Right lobe of liver (tissue), 6 donors: ENCODE measurements at regions not wholly inside any gene's neighbourhood (a gene's known extent, or its start where the extent isn't known, plus 50 kb on each side); places are given as distances from the start of the nearest gene placed in this dataset.

Source experiments
- ATAC-seq, 4 donors: fragments of 200-7000 bp; cut with Tn5 transposase; one replicate each; pipeline ENCODE4 v1.9.1; 2020; ENCODE audit warnings: mild to moderate bottlenecking in 4 of 4, moderate library complexity in 4 of 4
- DNase-seq, 3 donors: peaks; one replicate each; pipeline ENCODE4 v3.0.0-alpha.2; 2020
- H3K27ac ChIP-seq, 3 donors: fragments of 200-600 bp; one replicate each; pipeline ENCODE4 v1.8.0; 2022
- H3K27me3 ChIP-seq, 2 donors: fragments of 200-600 bp; one replicate each; pipeline ENCODE4 v1.8.0; 2022
- H3K36me3 ChIP-seq, 4 donors: fragments of 200-600 bp; sonication (generic) in 1 of 4; one replicate each; pipeline versions ENCODE4 v1.5.1 to v1.8.0; 2017 to 2022; ENCODE audit warnings: control low read depth in 1 of 4
- H3K4me1 ChIP-seq, 4 donors: fragments of 200-600 bp; sonication (generic) in 1 of 4; one replicate each; pipeline versions ENCODE4 v1.5.1 to v1.8.0; 2017 to 2022; ENCODE audit warnings: control low read depth in 1 of 4
- H3K4me3 ChIP-seq, 3 donors: fragments of 200-600 bp; one replicate each; pipeline ENCODE4 v1.8.0; 2022
- H3K9me3 ChIP-seq, 4 donors: fragments of 200-600 bp; sonication (generic) in 1 of 4; one replicate each; pipeline versions ENCODE4 v1.5.1 to v1.8.0; 2017 to 2022; ENCODE audit warnings: control low read depth in 1 of 4
- CTCF ChIP-seq, 4 donors: fragments of 200-600 bp in 3 of 4; fragments of 450-650 bp in 1 of 4; IDR thresholded peaks; one replicate each; pipeline versions ENCODE4 v1.5.1 to v1.8.0; 2016 to 2022; ENCODE audit warnings: antibody characterized with exemption in 4 of 4, mild to moderate bottlenecking in 2 of 4
- POLR2A ChIP-seq: fragments of 450-650 bp; IDR thresholded peaks from one replicate; pipeline ENCODE4 v1.6.1; 2017; ENCODE audit warnings: antibody characterized with exemption, mild to moderate bottlenecking
- WGBS: methylation state at CpG from one replicate; pipeline ENCODE4 v1.1.6; 2018; ENCODE audit warnings: low coverage, low lambda C conversion rate; ENCODE audit not compliant: insufficient coverage; ENCODE audit errors: missing lambda C conversion rate; 5-methylcytosine and 5-hydroxymethylcytosine counted together
- intact Hi-C, 2 donors: fragments of 100-400 bp; cut with DNase I; formaldehyde crosslinking; loops; one replicate each; pipeline versions ENCODE4 v1.11.2 to v1.14.1; 2022
- donor health status: DM: no; HTN: yes; CAD: no.
- donor health status: DM: no; HTN: no; CAD: no.
- donor health status: DM: no; HTN: no; CAD: no.
- donor health status: DM: no; HTN: yes; CAD: no.
- donor health status: DM: no; HTN: yes; CAD: no.

DNA sequence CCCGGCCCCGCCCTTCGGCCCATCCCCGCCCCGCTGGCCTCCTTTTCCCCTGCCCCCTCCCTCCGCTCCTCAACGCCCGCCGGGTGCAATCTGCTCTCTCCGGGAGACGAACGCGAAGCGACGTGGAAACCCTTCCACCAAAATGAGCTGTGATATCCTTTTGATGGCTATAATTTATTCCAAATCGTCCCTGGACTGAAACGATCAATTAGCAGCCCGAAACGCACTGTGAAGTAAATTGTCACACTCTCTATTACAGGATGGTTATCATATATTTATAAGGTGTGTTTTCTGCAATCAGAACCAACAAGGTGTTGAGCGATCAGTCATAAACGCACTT is 134.6 kb upstream of the BARHL2 start:
- H3K27ac ChIP-seq = no peak overlapping the region
- no peak for ATAC-seq
- no peaks in the 10 kb centered on the region for H3K36me3 ChIP-seq

DNA sequence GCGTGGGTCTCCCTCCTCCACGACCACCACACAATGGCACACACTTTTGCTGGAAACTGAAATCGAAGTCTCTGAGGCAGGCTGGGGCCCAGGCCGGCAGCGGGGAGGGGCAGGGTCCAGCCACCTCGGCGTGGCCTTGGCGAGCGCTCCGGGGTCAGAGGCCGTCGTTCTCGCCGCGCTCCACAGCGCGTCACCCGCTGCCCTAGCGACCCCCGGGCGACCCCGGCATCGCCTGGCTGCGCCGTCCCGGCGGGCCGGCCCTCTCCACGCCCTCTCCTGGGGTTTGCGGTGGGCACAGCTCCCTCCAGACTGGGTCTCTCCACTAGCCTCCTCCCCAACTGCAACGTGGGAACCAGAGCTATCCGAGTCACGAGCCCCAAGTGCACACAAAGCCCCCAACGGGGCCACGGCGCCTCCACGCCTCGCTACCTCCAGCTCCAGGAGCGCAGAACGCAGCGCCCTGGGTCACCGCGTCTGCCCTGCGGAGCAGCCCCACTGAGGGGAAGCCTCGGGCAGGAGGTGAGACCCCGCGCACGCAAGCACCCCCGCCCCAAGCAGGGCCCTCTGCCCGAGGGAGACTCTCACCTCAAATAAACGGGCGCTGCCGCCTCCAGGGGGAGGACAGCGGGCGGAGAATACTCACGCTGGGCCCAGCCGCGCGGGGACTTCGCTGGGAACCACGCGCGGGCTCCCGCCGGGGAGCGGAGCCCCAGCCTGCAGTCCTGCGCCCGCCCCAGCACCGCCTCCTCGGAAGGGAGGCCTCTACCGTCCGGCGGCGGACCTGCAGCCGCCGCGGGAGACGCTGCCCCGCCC is 134.0 kb upstream of the BARHL2 start:
- H3K4me3 ChIP-seq = peak overlapping the region; percentile 74 to 91 (median 76)
- WGBS = no CpG with 5 or more reads among the region's 79 CpGs
- H3K9me3 ChIP-seq = no peaks in the 10 kb centered on the region
- intact Hi-C loops = no loop called here
- ATAC-seq (peak; percentile 96 to 98 (median 98)), DNase-seq (peak; percentile 88 to 90 (median 89))
- TF ChIP-seq POLR2A (peak; percentile 34), CTCF (IDR thresholded peaks at IDR 0.05) (peak; percentile 50 to 91 (median 88))
- H3K4me1 ChIP-seq = peaks cover 0 to 5% (median 0%) of the 10 kb centered on the region in 4 donors
- no peaks in the 10 kb centered on the region for H3K27me3 ChIP-seq
- H3K27ac ChIP-seq = peak overlapping the region; percentile 61 to 88 (median 82)
- no peaks in the 10 kb centered on the region for H3K36me3 ChIP-seq

More for the DNA sequence above, 134.6 kb upstream of the BARHL2 start:
- intact Hi-C loops = no loop called here
- Histone ChIP-seq H3K27me3 (no peaks in the 10 kb centered on the region), H3K4me1 (peaks cover 0 to 5% (median 0%) of the 10 kb centered on the region in 4 donors), H3K9me3 (no peaks in the 10 kb centered on the region), H3K4me3 (peak overlapping the region; percentile 74 to 91 (median 76))
- DNase-seq = no peak
- 3% methylated on average over 16 of the region's 21 CpGs for WGBS
- TF ChIP-seq CTCF (IDR thresholded peaks at IDR 0.05) (no peak), POLR2A (no peak)

GRCh38 chr1:90850181-90850897 is 133.2 kb upstream of the BARHL2 start:
- H3K27ac ChIP-seq = peak overlapping the region; percentile 61 to 88 (median 82)
- WGBS = 7% methylated on average over 15 of the region's 19 CpGs
- peak; percentile 27 to 59 (median 47) for ATAC-seq

GRCh38 chr1:90841473-90841872 is 124.4 kb upstream of the BARHL2 start:
- Histone ChIP-seq H3K4me1 (no peaks in the 10 kb centered on the region), H3K9me3 (no peaks in the 10 kb centered on the region), H3K27ac (no peak overlapping the region), H3K36me3 (no peaks in the 10 kb centered on the region), H3K27me3 (no peaks in the 10 kb centered on the region), H3K4me3 (no peak overlapping the region)
- intact Hi-C loops = no loop called here
- TF ChIP-seq CTCF (IDR thresholded peaks at IDR 0.05) (no peak), POLR2A (no peak)
- ATAC-seq (no peak), DNase-seq (no peak)
- 54% methylated on average over 6 of the region's 21 CpGs for WGBS

More at GRCh38 chr1:90850181-90850897, 133.2 kb upstream of the BARHL2 start:
- no peak for TF ChIP-seq POLR2A
- TF ChIP-seq CTCF (IDR thresholded peaks at IDR 0.05) = no peak
- no peaks in the 10 kb centered on the region for H3K36me3 ChIP-seq
- peaks cover 0 to 5% (median 0%) of the 10 kb centered on the region in 4 donors for H3K4me1 ChIP-seq
- H3K4me3 ChIP-seq = peak overlapping the region; percentile 74 to 91 (median 76)
- no peaks in the 10 kb centered on the region for H3K27me3 ChIP-seq
- no peak for DNase-seq
- intact Hi-C loops = no loop called here
- no peaks in the 10 kb centered on the region for H3K9me3 ChIP-seq
